ENCODE measurements at regions not wholly inside any gene's neighbourhood (a gene's known extent, or its start where the extent isn't known, plus 50 kb on each side); places are given as distances from the start of the nearest gene placed in this dataset.
"Not testable (repeated sequence)": the region's sequence is repeated elsewhere in the genome, so short reads cannot be mapped to it uniquely, and the experiment has no call there.

DNA sequence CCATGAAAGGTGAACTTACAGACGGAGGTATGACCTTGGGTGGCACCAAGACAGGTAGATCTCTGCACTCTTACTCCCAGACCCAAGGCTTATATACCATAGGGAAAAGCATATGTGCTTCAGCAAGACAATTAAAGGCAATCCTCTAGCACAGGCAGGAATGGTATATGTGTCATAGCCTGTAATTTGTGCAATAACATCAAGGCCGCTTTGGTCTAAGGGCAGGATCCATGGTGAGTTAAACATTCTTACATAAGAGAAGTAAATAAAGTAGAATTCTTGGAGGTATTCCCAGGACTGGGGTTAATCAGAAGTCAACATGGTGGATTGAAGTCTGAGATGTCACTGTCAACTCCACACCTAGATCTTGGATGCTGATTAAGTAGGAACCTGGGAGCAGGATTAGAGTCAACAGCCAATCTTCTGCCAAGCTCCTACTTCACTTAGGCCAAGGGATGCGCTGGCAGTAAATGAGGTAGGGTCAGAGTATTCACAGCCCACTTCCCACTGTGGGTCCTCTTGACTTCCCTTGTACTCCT lies 143.0 kb downstream of the ATP6V0E2 start:
- H3K79me2 ChIP-seq (ENCODE audit: control insufficient read depth, insufficient read depth, low read length); H3K9ac ChIP-seq (ENCODE audit: control insufficient read depth, extremely low read depth, insufficient read depth, low read length); H3K4me1 ChIP-seq (ENCODE audit: control insufficient read depth, extremely low read depth, insufficient read depth, low read length); H3K27me3 ChIP-seq (ENCODE audit: control insufficient read depth, extremely low read depth, insufficient read depth, low read length); H4K20me1 ChIP-seq (ENCODE audit: control insufficient read depth, extremely low read depth, insufficient read depth, low read length); H3K9me1 ChIP-seq (ENCODE audit: control insufficient read depth, extremely low read depth, insufficient read depth, low read length); H2AFZ ChIP-seq (ENCODE audit: control insufficient read depth, low read length); FAIRE-seq; H3K4me2 ChIP-seq (ENCODE audit: control insufficient read depth, extremely low read depth, insufficient read depth, low read depth, low read length); H3K9me3 ChIP-seq (ENCODE audit: control insufficient read depth, low read depth, low read length); H3K36me3 ChIP-seq (ENCODE audit: control insufficient read depth in 2 of 2, extremely low read depth in 1 of 2, insufficient read depth in 2 of 2, low read length in 2 of 2); H3K4me3 ChIP-seq (ENCODE audit: control insufficient read depth in 2 of 3, extremely low read depth in 1 of 3, insufficient read depth in 2 of 3, low read depth in 1 of 3, low read length in 3 of 3); H3K27ac ChIP-seq (ENCODE audit: control insufficient read depth, insufficient read depth, low read length); DNase-seq (ENCODE audit: low read depth, low spot score); dilution Hi-C loops (cut with MboI; ENCODE audit: extremely low pct_ligation_motif_present, low sequenced_read_pairs): not testable (repeated sequence)

DNA sequence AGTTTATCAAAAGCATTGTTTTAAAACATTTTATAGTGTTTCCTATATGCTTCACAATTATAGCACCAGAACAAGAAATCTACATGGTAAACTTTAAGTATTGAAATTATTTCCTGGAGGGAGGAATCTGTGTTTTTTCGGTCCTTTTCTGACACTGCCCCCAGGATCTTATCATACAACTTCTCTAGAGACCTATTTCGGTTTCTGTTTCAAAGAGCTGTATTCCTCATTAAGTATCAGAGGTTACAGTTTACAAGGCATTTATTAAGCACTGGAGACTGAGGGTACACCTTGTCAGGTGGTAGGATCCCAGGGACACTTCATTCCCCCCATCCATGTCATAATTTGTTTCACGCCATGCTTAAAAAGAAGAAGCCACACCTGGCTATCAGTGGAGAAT lies 146.4 kb downstream of the ATP6V0E2 start:
- FAIRE-seq; H3K4me2 ChIP-seq (ENCODE audit: control insufficient read depth, extremely low read depth, insufficient read depth, low read depth, low read length); H4K20me1 ChIP-seq (ENCODE audit: control insufficient read depth, extremely low read depth, insufficient read depth, low read length); H3K9me3 ChIP-seq (ENCODE audit: control insufficient read depth, low read depth, low read length); H3K27ac ChIP-seq (ENCODE audit: control insufficient read depth, insufficient read depth, low read length); H3K36me3 ChIP-seq (ENCODE audit: control insufficient read depth in 2 of 2, extremely low read depth in 1 of 2, insufficient read depth in 2 of 2, low read length in 2 of 2); H3K9ac ChIP-seq (ENCODE audit: control insufficient read depth, extremely low read depth, insufficient read depth, low read length); DNase-seq (ENCODE audit: low read depth, low spot score); H3K79me2 ChIP-seq (ENCODE audit: control insufficient read depth, insufficient read depth, low read length); H3K4me3 ChIP-seq (ENCODE audit: control insufficient read depth in 2 of 3, extremely low read depth in 1 of 3, insufficient read depth in 2 of 3, low read depth in 1 of 3, low read length in 3 of 3); H3K4me1 ChIP-seq (ENCODE audit: control insufficient read depth, extremely low read depth, insufficient read depth, low read length); dilution Hi-C loops (cut with MboI; ENCODE audit: extremely low pct_ligation_motif_present, low sequenced_read_pairs); H3K27me3 ChIP-seq (ENCODE audit: control insufficient read depth, extremely low read depth, insufficient read depth, low read length); H2AFZ ChIP-seq (ENCODE audit: control insufficient read depth, low read length); H3K9me1 ChIP-seq (ENCODE audit: control insufficient read depth, extremely low read depth, insufficient read depth, low read length): not testable (repeated sequence)

DNA sequence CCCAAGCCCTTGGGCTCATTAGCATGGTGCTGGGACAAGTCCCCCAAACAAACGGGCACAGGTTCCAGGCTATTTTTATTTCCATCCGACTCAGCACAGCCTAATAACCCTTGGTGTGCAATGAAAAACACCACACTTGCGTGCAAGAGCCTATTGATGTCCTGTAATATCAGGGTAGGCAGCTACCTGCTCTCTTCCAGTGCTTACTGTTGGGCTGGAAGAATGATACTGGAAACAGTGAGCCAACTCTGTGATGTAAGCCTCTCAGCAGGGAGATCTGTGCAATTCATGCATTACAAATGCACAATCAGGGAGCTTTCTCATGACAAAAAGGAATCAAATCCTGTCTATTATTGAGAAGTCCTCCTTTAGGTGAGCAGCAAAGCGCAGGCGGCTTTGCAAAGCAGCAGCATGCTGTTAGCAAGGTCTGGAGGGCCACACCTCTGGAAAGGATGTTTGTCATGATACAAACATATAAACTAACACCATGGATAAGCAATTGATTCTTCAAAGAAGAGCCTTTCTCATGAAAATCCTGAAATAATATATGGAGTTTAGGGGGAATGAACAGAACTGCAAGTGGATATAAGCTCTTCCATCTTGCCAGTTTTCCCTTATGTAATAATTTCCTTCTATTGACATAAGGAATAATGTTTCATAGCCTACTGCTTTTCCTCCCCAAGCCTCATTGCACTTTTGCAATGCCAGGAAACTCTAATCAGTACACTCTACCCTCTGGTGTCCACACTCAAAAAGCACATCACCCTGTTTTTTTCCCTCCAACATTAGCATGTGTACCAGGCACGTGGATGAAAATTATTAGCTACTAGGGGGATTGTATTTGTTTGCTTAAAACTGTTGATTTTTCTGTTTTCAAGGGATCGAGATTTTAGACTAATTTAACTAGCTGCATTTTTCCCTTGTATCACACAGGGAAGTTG lies 151.1 kb downstream of the ATP6V0E2 start:
- H3K9ac ChIP-seq (ENCODE audit: control insufficient read depth, extremely low read depth, insufficient read depth, low read length); H3K27ac ChIP-seq (ENCODE audit: control insufficient read depth, insufficient read depth, low read length); H2AFZ ChIP-seq (ENCODE audit: control insufficient read depth, low read length); H3K9me1 ChIP-seq (ENCODE audit: control insufficient read depth, extremely low read depth, insufficient read depth, low read length); dilution Hi-C loops (cut with MboI; ENCODE audit: extremely low pct_ligation_motif_present, low sequenced_read_pairs); H3K4me2 ChIP-seq (ENCODE audit: control insufficient read depth, extremely low read depth, insufficient read depth, low read depth, low read length); H3K4me1 ChIP-seq (ENCODE audit: control insufficient read depth, extremely low read depth, insufficient read depth, low read length); H3K36me3 ChIP-seq (ENCODE audit: control insufficient read depth in 2 of 2, extremely low read depth in 1 of 2, insufficient read depth in 2 of 2, low read length in 2 of 2); DNase-seq (ENCODE audit: low read depth, low spot score); H3K4me3 ChIP-seq (ENCODE audit: control insufficient read depth in 2 of 3, extremely low read depth in 1 of 3, insufficient read depth in 2 of 3, low read depth in 1 of 3, low read length in 3 of 3); H3K79me2 ChIP-seq (ENCODE audit: control insufficient read depth, insufficient read depth, low read length); H3K27me3 ChIP-seq (ENCODE audit: control insufficient read depth, extremely low read depth, insufficient read depth, low read length); FAIRE-seq; H3K9me3 ChIP-seq (ENCODE audit: control insufficient read depth, low read depth, low read length); H4K20me1 ChIP-seq (ENCODE audit: control insufficient read depth, extremely low read depth, insufficient read depth, low read length): not testable (repeated sequence)

DNA sequence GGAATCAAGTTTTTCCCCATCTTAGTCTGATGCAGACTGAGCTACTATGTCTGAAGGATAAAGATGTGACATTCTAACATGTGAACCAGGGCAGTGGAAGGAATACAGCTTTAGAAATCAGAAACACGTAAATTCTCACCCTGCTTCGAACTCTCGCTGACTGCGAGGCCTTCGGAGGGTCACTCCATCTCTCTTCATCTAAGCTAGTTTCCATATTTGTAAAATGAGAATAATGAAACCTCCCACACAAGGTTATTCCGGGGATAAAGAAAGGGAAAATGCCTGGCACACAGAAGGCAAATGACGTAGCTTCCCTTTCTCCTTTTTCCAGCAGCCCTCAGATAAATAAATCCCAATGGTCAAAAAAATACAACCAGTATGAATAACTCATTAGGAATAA lies 152.0 kb downstream of the ATP6V0E2 start:
- H3K27me3 ChIP-seq (ENCODE audit: control insufficient read depth, extremely low read depth, insufficient read depth, low read length); H4K20me1 ChIP-seq (ENCODE audit: control insufficient read depth, extremely low read depth, insufficient read depth, low read length); H3K9me1 ChIP-seq (ENCODE audit: control insufficient read depth, extremely low read depth, insufficient read depth, low read length); H3K27ac ChIP-seq (ENCODE audit: control insufficient read depth, insufficient read depth, low read length); H2AFZ ChIP-seq (ENCODE audit: control insufficient read depth, low read length); H3K36me3 ChIP-seq (ENCODE audit: control insufficient read depth in 2 of 2, extremely low read depth in 1 of 2, insufficient read depth in 2 of 2, low read length in 2 of 2); H3K9me3 ChIP-seq (ENCODE audit: control insufficient read depth, low read depth, low read length); H3K4me1 ChIP-seq (ENCODE audit: control insufficient read depth, extremely low read depth, insufficient read depth, low read length); DNase-seq (ENCODE audit: low read depth, low spot score); H3K4me2 ChIP-seq (ENCODE audit: control insufficient read depth, extremely low read depth, insufficient read depth, low read depth, low read length); H3K4me3 ChIP-seq (ENCODE audit: control insufficient read depth in 2 of 3, extremely low read depth in 1 of 3, insufficient read depth in 2 of 3, low read depth in 1 of 3, low read length in 3 of 3); H3K79me2 ChIP-seq (ENCODE audit: control insufficient read depth, insufficient read depth, low read length); H3K9ac ChIP-seq (ENCODE audit: control insufficient read depth, extremely low read depth, insufficient read depth, low read length); FAIRE-seq; dilution Hi-C loops (cut with MboI; ENCODE audit: extremely low pct_ligation_motif_present, low sequenced_read_pairs): not testable (repeated sequence)
